Fibroblast of gingiva (primary cell): ENCODE measurements at regions not wholly inside any gene's neighbourhood (a gene's known extent, or its start where the extent isn't known, plus 50 kb on each side); places are given as distances from the start of the nearest gene placed in this dataset.

Experiments used
- DNase-seq: peaks from one replicate; pipeline ENCODE4 v3.0.0-alpha.2; 2011; ENCODE audit warnings: low read depth

DNA sequence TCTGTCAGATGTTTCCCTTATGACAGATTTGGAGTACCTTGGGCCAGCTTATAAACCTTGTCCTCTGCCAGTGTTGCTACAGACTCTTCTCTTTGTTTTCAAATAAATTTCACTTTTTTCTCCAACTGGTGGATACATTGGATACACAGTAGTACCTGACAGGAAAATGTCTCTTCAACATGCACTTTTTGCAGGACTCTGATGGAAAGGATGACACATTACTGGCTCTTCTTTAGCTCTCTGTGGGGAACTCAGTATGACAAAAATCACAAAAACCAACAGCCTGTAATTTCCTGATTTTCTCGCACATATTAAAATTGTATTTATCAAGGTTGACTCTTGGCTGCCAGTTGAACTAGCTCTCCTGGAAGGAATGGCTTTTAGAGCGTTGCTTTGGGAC, 61.3 kb upstream of the GIMD1 start:
- no peak for DNase-seq

DNA sequence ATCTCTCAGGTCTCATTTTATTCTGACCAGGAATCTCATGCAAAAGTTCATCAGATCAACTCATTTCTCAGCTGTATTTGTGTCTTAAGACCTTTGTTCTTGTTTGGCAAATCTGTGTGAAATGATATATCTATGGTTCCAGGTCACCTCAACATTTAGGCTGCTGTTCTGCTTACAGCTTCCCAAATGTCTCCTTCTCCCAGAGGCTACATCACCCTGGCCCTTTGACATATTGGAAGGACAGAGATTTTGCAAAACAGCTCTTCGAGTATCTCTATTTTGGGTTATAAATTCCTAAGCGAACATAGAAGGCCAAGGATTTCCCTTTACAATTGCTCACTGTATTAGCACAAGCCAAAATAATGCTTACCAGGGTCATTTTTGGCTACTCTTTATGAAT, 57.5 kb upstream of the GIMD1 start:
- DNase-seq = no peak

DNA sequence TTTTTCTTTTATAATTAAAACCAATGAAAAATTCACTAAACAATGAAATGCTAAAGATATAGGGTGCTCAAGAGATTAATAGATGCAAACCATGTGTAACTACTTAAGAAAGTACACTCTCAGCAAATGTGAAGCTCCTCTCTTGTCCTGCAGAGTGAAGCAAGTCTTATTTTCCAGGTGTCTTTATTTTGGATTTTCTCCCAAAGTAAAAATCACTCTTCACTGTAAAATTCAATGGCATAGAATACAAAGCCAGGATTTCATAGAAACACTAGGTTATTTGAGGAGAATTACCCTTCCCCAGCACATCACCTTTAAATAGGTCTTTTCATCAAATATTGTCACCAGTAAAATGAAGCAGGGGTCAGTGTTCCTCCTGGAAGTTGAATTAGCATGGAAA, 57.0 kb upstream of the GIMD1 start:
- DNase-seq = no peak

DNA sequence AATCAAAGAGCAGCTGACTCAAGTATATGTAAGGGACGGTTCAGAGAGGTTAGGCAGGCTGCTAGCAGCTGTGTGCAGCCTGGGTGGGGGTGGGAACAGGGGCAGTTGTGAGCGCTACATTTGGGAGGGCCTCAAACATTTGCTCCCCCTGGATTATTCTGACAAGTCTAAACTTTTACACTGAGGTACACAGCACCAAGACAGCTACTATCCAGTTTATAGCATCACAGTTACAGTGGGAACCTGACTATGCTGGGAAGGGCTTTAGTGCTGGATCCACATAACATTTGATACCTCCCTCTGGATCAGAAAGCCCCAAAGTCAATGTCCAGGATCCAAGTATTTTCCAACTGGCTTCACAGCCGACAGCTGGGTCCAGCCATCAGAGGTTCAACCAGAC, 55.8 kb upstream of the GIMD1 start:
- DNase-seq = no peak

DNA sequence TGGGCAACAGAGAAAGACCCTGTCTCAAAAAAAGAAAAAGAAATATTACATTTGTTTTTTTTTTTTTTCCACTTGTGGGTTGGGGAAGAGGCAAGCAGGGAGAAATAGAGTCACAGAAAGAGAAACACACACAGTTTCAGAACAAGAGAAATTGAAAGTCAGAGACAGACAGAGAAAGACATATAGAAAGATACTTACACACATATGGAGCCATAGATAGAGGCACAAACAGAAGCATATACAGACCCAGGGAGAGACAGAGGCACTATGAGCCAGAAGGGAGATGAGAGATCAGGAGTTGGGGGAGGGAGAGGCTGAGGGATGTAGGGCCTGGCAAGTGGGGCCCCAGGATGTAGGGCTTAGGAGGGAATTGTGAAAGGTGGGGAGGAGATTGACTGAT, 55.2 kb upstream of the GIMD1 start:
- DNase-seq = no peak

DNA sequence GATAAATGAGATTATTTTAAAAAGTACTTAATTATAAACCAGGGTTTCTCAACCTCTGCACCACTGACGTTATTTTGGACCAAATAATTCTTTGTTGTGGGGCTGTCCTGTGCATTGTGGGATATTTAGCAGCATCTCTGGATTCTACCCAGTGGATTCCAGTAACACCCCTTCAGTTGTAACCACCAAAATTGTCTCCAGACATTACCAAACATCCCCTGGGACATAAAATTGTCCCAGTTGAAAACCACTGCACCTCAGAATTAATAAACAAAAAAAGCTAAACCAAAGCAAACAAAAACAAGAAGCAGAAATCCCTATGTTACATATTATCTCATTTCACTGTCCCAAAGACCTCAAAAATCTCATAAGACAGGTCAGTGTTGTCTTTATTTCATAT, 54.2 kb upstream of the GIMD1 start:
- DNase-seq = peak; percentile 10

DNA sequence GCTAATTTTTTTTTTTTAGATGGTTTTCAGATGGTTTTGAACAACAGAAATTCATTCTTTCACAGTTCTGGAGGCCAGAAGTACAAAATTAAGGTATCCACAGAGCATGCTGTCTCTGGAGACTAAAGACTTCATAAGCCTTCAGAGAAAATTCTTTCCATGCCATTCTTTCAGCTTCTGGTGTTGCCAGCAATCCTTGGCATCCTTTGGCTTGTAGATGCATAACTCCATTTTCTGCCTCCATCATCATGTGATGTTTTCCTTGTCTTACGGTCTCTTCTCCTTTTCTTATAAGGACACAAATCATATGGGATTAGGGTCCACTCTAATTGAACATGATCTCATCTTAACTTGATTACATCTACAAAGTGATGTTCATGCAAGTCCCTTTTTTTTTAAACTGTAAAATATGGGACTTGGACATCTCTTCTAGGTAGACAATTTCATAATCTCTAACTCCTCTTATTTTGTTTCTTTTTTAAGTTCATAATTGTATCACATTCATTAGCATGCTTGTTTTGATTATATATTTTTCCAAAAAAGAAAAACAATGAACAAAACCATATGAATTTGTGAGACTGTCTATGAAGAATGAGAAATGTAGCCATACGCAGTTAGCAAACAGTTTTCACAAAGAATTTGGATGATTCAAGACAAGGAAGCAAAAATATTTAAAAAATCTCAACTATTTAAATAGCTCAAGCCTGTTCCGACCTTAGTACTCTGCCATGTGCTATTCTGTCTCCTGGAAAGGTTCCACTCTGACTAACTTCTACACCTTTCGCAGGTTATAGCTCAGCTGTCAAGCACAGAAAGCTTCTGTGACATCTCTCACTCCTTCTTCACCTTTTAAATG, 53.1 kb upstream of the GIMD1 start:
- DNase-seq = peak; percentile 64

DNA sequence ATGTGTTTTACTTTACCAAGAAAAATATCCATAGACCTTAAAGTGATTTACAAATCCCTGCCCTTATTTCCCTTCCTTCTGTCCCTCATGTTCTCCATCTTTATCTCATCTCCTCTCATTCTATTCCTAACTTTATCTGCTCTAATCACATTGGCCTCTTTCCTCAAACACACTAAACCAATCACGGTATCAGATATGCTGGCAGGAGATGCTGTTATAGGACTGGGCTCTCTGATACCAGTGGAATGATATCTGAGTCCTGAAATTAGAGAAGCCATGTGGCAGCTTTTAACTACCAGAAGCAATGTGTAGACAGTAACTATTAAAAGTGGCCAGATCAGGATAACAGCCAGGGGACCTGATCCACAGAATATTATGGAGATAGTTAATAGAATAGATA, 49.9 kb upstream of the GIMD1 start:
- DNase-seq = no peak
